ENCODE measurements at regions not wholly inside any gene's neighbourhood (a gene's known extent, or its start where the extent isn't known, plus 50 kb on each side); places are given as distances from the start of the nearest gene placed in this dataset.

DNA sequence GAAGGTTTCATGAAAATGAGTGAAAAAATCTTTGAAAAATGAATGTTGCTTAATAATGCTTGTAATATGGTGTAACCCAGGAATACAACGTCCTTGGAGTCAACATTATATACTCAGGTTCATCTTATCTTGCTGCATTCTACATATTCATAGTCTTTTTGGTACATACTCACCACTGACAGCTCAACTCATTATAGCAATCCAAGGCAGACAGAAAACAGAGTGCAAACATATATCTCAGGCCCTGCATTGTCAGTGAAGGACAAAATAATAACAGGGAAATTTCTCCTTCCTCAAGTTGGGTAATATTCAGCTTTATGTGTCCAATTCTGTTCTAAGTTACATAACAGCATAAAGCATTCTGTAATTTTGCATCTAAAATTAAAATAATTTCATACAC, 1353.0 kb upstream of the SEL1L start:
- H3K27me3 ChIP-seq (ENCODE audit: control insufficient read depth in 5 of 5, insufficient read depth in 4 of 5, low read length in 5 of 5): no peaks in the 10 kb centered on the region
- H3K4me1 ChIP-seq (ENCODE audit: control insufficient read depth in 5 of 5, insufficient read depth in 5 of 5, low read length in 5 of 5): no peaks in the 10 kb centered on the region
- H3K9me3 ChIP-seq (ENCODE audit: control insufficient read depth in 5 of 5, low read length in 5 of 5): no peaks in the 10 kb centered on the region
- no peak overlapping the region for H3K27ac ChIP-seq (ENCODE audit: low read depth, low read length)
- no peaks in the 10 kb centered on the region for H3K36me3 ChIP-seq (ENCODE audit: control insufficient read depth in 5 of 5, insufficient read depth in 5 of 5, low read length in 5 of 5)
- no peak overlapping the region for H3K9ac ChIP-seq (ENCODE audit: low read length in 5 of 5)
- H3K4me3 ChIP-seq (ENCODE audit: low read depth in 1 of 5, low read length in 5 of 5): no peak overlapping the region

GRCh38 chr14:82889701-82890100, 1356.0 kb upstream of the SEL1L start:
- Histone ChIP-seq H3K4me1 (ENCODE audit: control insufficient read depth in 5 of 5, insufficient read depth in 5 of 5, low read length in 5 of 5) (no peaks in the 10 kb centered on the region), H3K27me3 (ENCODE audit: control insufficient read depth in 5 of 5, insufficient read depth in 4 of 5, low read length in 5 of 5) (no peaks in the 10 kb centered on the region), H3K9me3 (ENCODE audit: control insufficient read depth in 5 of 5, low read length in 5 of 5) (no peaks in the 10 kb centered on the region), H3K36me3 (ENCODE audit: control insufficient read depth in 5 of 5, insufficient read depth in 5 of 5, low read length in 5 of 5) (no peaks in the 10 kb centered on the region), H3K27ac (ENCODE audit: low read depth, low read length) (no peak overlapping the region), H3K9ac (ENCODE audit: low read length in 5 of 5) (no peak overlapping the region), H3K4me3 (ENCODE audit: low read depth in 1 of 5, low read length in 5 of 5) (no peak overlapping the region)

DNA sequence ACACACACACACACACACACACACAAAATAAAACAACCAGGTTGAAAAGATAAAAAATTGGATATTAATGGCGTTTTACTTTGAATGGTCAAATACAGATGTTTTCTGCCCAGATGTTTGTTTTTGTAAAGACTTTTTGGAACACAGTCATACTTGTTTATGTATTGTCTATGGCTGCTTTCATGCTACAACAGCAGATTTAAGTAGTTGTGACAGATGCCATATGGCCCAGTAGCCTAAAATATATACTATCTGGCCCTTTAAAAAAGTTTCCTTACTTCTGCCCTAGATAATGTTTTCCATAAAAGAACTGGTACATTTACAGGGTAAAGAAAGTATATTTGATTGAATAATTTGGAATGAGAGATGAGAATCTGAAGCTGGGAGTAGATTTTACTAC, 1362.8 kb upstream of the SEL1L start:
- no peaks in the 10 kb centered on the region for H3K9me3 ChIP-seq (ENCODE audit: control insufficient read depth in 5 of 5, low read length in 5 of 5)
- H3K9ac ChIP-seq (ENCODE audit: low read length in 5 of 5): no peak overlapping the region
- H3K4me3 ChIP-seq (ENCODE audit: low read depth in 1 of 5, low read length in 5 of 5): no peak overlapping the region
- no peak overlapping the region for H3K27ac ChIP-seq (ENCODE audit: low read depth, low read length)
- H3K4me1 ChIP-seq (ENCODE audit: control insufficient read depth in 5 of 5, insufficient read depth in 5 of 5, low read length in 5 of 5): no peaks in the 10 kb centered on the region
- no peaks in the 10 kb centered on the region for H3K36me3 ChIP-seq (ENCODE audit: control insufficient read depth in 5 of 5, insufficient read depth in 5 of 5, low read length in 5 of 5)
- H3K27me3 ChIP-seq (ENCODE audit: control insufficient read depth in 5 of 5, insufficient read depth in 4 of 5, low read length in 5 of 5): no peaks in the 10 kb centered on the region

DNA sequence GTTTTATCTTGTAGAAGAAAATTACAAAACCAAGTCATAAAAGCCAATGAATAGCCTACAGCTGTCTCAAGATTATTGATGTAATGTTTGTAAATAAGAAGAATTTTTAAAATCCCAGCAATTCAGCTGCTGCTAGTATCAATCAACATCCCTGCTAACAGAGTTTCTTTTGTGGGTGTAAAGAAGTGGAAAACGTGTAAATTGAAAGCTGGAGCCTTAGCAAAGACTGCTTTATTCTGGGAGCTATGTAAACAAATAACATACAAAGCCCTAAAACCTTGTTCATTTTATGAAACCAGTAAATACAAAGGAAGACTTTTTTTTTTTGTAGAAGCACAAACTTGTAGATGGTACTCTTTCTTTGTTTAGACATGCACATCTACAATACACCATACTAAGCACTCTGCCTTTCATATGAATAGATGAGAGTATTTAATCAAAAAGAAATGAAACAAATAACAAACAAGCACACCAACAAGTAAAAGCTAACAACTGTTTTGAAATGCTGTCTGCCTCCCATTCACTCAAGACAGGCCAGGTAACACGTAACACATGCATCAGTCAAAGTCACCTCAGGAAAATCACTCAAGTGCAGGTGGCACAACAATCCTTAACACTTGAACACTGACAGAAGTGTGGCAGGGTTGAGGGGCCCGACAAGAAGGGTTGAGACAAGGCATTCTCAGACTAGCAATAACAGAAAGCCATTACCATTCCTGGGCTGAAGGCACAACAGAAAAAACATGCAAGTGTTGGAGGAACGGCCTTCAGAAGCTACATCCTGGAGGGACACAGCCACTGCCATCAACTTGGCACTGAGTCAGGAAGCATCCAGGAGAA, 1364.0 kb upstream of the SEL1L start:
- Histone ChIP-seq H3K27ac (ENCODE audit: low read depth, low read length) (no peak overlapping the region), H3K27me3 (ENCODE audit: control insufficient read depth in 5 of 5, insufficient read depth in 4 of 5, low read length in 5 of 5) (no peaks in the 10 kb centered on the region)

GRCh38 chr14:82905762-82906161, 1372.1 kb upstream of the SEL1L start:
- Histone ChIP-seq H3K4me1 (ENCODE audit: control insufficient read depth in 5 of 5, insufficient read depth in 5 of 5, low read length in 5 of 5) (no peaks in the 10 kb centered on the region), H3K27me3 (ENCODE audit: control insufficient read depth in 5 of 5, insufficient read depth in 4 of 5, low read length in 5 of 5) (no peaks in the 10 kb centered on the region), H3K27ac (ENCODE audit: low read depth, low read length) (no peak overlapping the region), H3K9ac (ENCODE audit: low read length in 5 of 5) (no peak overlapping the region), H3K9me3 (ENCODE audit: control insufficient read depth in 5 of 5, low read length in 5 of 5) (no peaks in the 10 kb centered on the region), H3K4me3 (ENCODE audit: low read depth in 1 of 5, low read length in 5 of 5) (no peak overlapping the region), H3K36me3 (ENCODE audit: control insufficient read depth in 5 of 5, insufficient read depth in 5 of 5, low read length in 5 of 5) (no peaks in the 10 kb centered on the region)

More for the DNA sequence above, 1364.0 kb upstream of the SEL1L start:
- Histone ChIP-seq H3K4me1 (ENCODE audit: control insufficient read depth in 5 of 5, insufficient read depth in 5 of 5, low read length in 5 of 5) (no peaks in the 10 kb centered on the region), H3K9ac (ENCODE audit: low read length in 5 of 5) (no peak overlapping the region), H3K9me3 (ENCODE audit: control insufficient read depth in 5 of 5, low read length in 5 of 5) (no peaks in the 10 kb centered on the region), H3K4me3 (ENCODE audit: low read depth in 1 of 5, low read length in 5 of 5) (no peak overlapping the region), H3K36me3 (ENCODE audit: control insufficient read depth in 5 of 5, insufficient read depth in 5 of 5, low read length in 5 of 5) (no peaks in the 10 kb centered on the region)

DNA sequence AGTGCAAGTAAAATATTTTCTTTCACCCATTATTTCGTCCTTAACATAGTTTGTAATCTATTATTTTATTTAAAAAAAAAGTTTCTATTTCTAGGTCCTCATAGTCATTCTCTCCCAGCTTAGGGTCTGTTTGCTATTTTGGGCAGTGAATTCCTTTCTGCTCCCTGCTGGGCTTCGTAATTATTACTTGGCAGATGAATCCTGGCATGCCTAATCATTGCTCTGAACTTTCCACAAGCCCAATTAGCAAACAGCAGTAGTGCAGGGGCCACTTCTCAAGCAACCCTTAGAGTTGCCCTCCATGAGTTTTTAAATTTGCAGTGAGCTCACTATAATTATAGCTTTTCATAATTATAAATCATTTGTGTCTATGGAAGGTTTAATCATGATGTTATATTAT, 1378.3 kb upstream of the SEL1L start:
- Histone ChIP-seq H3K4me1 (ENCODE audit: control insufficient read depth in 5 of 5, insufficient read depth in 5 of 5, low read length in 5 of 5) (peaks cover 0 to 11% (median 0%) of the 10 kb centered on the region in 5 donors), H3K27me3 (ENCODE audit: control insufficient read depth in 5 of 5, insufficient read depth in 4 of 5, low read length in 5 of 5) (no peaks in the 10 kb centered on the region), H3K4me3 (ENCODE audit: low read depth in 1 of 5, low read length in 5 of 5) (no peak overlapping the region), H3K9me3 (ENCODE audit: control insufficient read depth in 5 of 5, low read length in 5 of 5) (no peaks in the 10 kb centered on the region), H3K36me3 (ENCODE audit: control insufficient read depth in 5 of 5, insufficient read depth in 5 of 5, low read length in 5 of 5) (no peaks in the 10 kb centered on the region), H3K9ac (ENCODE audit: low read length in 5 of 5) (no peak overlapping the region), H3K27ac (ENCODE audit: low read depth, low read length) (no peak overlapping the region)

DNA sequence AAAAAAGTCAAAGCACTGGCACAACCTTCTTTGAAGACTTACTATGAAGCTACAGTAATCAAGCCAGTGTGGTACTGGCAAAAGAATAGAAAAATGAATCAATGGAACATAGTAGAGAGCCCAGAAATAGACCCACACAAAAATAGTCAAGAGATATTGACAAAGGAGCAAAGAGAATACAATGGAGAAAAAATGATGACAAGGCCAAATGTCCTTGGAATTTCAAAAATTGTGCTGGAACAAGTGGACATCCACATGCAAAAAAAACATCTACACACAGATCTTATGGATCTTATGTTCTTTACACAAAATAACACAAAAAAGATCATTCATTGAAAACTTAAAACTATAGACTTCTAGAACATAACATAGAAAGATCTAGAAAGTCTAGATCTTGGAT, 1379.7 kb upstream of the SEL1L start:
- H3K27me3 ChIP-seq (ENCODE audit: control insufficient read depth in 5 of 5, insufficient read depth in 4 of 5, low read length in 5 of 5): no peaks in the 10 kb centered on the region
- H3K9me3 ChIP-seq (ENCODE audit: control insufficient read depth in 5 of 5, low read length in 5 of 5): no peaks in the 10 kb centered on the region
- peaks cover 0 to 11% (median 0%) of the 10 kb centered on the region in 5 donors for H3K4me1 ChIP-seq (ENCODE audit: control insufficient read depth in 5 of 5, insufficient read depth in 5 of 5, low read length in 5 of 5)
- no peaks in the 10 kb centered on the region for H3K36me3 ChIP-seq (ENCODE audit: control insufficient read depth in 5 of 5, insufficient read depth in 5 of 5, low read length in 5 of 5)
- no peak overlapping the region for H3K27ac ChIP-seq (ENCODE audit: low read depth, low read length)
- H3K4me3 ChIP-seq (ENCODE audit: low read depth in 1 of 5, low read length in 5 of 5): no peak overlapping the region
- H3K9ac ChIP-seq (ENCODE audit: low read length in 5 of 5): no peak overlapping the region

DNA sequence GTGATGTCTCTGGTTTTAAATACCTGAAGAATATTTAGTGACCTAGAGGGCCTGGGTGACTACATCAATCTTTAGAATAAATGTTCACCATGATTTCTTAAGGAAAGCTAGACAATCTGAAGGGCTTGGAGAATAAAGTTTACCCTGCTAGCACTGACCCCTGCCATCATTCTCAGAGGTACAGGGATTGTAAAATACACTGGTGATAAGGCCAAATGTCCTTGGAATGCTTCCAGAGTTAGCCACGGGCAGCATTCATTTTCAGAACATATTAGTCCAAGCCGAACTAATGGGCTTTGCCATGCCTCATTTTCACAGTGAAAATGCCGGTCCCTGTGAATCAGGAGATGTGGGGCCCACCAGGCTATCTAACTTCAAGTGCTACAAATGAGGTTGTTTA, 1381.7 kb upstream of the SEL1L start:
- H3K9ac ChIP-seq (ENCODE audit: low read length in 5 of 5): no peak overlapping the region
- no peaks in the 10 kb centered on the region for H3K36me3 ChIP-seq (ENCODE audit: control insufficient read depth in 5 of 5, insufficient read depth in 5 of 5, low read length in 5 of 5)
- H3K4me3 ChIP-seq (ENCODE audit: low read depth in 1 of 5, low read length in 5 of 5): no peak overlapping the region
- H3K9me3 ChIP-seq (ENCODE audit: control insufficient read depth in 5 of 5, low read length in 5 of 5): no peaks in the 10 kb centered on the region
- H3K27me3 ChIP-seq (ENCODE audit: control insufficient read depth in 5 of 5, insufficient read depth in 4 of 5, low read length in 5 of 5): no peaks in the 10 kb centered on the region
- H3K4me1 ChIP-seq (ENCODE audit: control insufficient read depth in 5 of 5, insufficient read depth in 5 of 5, low read length in 5 of 5): peaks cover 0 to 11% (median 0%) of the 10 kb centered on the region in 5 donors
- H3K27ac ChIP-seq (ENCODE audit: low read depth, low read length): no peak overlapping the region

- Histone ChIP-seq H3K27ac (ENCODE audit: low read depth, low read length) (no peak overlapping the region), H3K27me3 (ENCODE audit: control insufficient read depth in 5 of 5, insufficient read depth in 4 of 5, low read length in 5 of 5) (no peaks in the 10 kb centered on the region)
Measured at GRCh38 chr14:82935691-82936090, 1402.0 kb upstream of the SEL1L start.

DNA sequence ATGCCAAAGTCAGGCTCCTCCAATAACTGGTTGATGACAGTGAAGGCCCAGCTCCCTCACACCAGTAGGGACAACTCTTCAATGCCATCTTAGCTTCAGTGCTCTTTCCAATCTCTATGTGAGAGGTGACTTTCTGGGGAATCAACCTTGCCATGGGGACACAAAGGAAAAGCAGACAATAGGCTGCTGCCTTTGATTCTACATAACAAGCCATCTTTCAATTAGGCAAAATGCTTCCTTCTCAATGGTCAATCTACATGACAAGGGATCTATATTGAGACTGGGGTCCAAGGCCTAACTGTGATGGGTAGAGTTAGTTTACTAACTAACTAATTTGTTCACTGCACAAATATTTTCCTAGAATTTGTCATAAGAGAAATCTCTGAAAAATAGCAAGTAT, 1417.5 kb upstream of the SEL1L start:
- Histone ChIP-seq H3K36me3 (ENCODE audit: control insufficient read depth in 5 of 5, insufficient read depth in 5 of 5, low read length in 5 of 5) (no peaks in the 10 kb centered on the region), H3K9ac (ENCODE audit: low read length in 5 of 5) (no peak overlapping the region), H3K4me3 (ENCODE audit: low read depth in 1 of 5, low read length in 5 of 5) (no peak overlapping the region), H3K9me3 (ENCODE audit: control insufficient read depth in 5 of 5, low read length in 5 of 5) (no peaks in the 10 kb centered on the region), H3K27ac (ENCODE audit: low read depth, low read length) (no peak overlapping the region), H3K4me1 (ENCODE audit: control insufficient read depth in 5 of 5, insufficient read depth in 5 of 5, low read length in 5 of 5) (no peaks in the 10 kb centered on the region), H3K27me3 (ENCODE audit: control insufficient read depth in 5 of 5, insufficient read depth in 4 of 5, low read length in 5 of 5) (no peaks in the 10 kb centered on the region)

More at GRCh38 chr14:82935691-82936090, 1402.0 kb upstream of the SEL1L start:
- no peak overlapping the region for H3K9ac ChIP-seq (ENCODE audit: low read length in 5 of 5)
- H3K9me3 ChIP-seq (ENCODE audit: control insufficient read depth in 5 of 5, low read length in 5 of 5): no peaks in the 10 kb centered on the region
- no peaks in the 10 kb centered on the region for H3K36me3 ChIP-seq (ENCODE audit: control insufficient read depth in 5 of 5, insufficient read depth in 5 of 5, low read length in 5 of 5)
- H3K4me1 ChIP-seq (ENCODE audit: control insufficient read depth in 5 of 5, insufficient read depth in 5 of 5, low read length in 5 of 5): no peaks in the 10 kb centered on the region
- no peak overlapping the region for H3K4me3 ChIP-seq (ENCODE audit: low read depth in 1 of 5, low read length in 5 of 5)
